ENCODE measurements at regions not wholly inside any gene's neighbourhood (a gene's known extent, or its start where the extent isn't known, plus 50 kb on each side); places are given as distances from the start of the nearest gene placed in this dataset.

DNA sequence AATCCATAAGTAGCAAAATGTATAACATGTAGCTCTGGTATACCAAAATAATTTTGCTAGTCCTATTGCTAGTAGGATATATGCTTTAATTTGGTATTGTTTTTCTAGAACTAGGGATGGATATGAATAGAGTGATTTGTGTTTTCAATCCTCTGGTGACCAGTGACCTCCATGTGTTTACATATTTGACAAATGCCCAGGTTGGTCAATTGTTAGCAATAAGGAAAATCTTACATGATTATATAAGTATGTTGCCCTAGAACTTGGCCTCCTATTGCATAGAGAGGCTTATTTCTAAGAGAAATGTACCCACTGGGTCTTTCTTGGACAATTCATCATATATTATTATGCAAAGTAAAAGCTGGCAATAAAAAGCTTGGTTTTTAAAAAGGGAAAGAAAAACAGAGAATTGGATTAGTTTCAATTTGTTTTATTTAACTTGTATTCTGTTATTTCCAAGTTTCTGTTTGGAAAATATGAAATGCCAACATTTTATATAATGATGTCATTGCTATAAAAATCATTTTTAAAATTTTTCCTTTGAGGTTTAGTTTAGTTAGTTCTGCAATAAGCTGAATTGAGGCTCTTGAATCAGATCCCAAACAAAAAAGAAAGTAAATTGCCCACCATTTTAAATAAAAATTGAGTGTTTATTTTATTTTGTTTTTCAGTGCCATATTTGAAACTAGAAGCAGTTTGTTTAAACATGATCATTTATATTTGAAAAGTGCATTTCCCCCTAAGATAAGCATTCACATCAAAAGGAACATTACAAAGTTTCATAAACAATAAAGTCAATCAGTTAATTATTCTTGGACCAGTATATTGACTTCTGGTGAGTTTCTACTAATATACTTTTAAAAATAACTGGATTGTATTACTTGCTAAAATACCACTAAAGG, 210.9 kb downstream of the ZC3H11B start:
- Histone ChIP-seq H4K20me1 (ENCODE audit: insufficient read depth, low read length) (no peaks in the 10 kb centered on the region), H3K79me2 (ENCODE audit: insufficient read depth, low read length) (no peaks in the 10 kb centered on the region), H3K4me3 (ENCODE audit: low read depth in 1 of 2, low read length in 2 of 2) (no peak overlapping the region), H3K9ac (ENCODE audit: low read depth, low read length) (no peak overlapping the region), H2AFZ (ENCODE audit: low read depth, low read length) (no peak overlapping the region), H3K4me1 (ENCODE audit: insufficient read depth, low read length) (no peaks in the 10 kb centered on the region), H3K9me3 (ENCODE audit: insufficient read depth, low read length, severe bottlenecking) (no peaks in the 10 kb centered on the region), H3K27ac (ENCODE audit: low read length) (no peak overlapping the region), H3K27me3 (ENCODE audit: insufficient read depth, low read length, poor library complexity) (no peaks in the 10 kb centered on the region), H3K36me3 (ENCODE audit: insufficient read depth, low read length) (no peaks in the 10 kb centered on the region), H3K4me2 (ENCODE audit: insufficient read depth, low read length) (no peak overlapping the region)
- no peak for DNase-seq
- TF ChIP-seq EZH2 (IDR thresholded peaks at IDR 0.05; ENCODE audit: borderline replicate concordance, low read depth, low read length, severe bottlenecking) = no peak
- TF ChIP-seq, protein P1, sequence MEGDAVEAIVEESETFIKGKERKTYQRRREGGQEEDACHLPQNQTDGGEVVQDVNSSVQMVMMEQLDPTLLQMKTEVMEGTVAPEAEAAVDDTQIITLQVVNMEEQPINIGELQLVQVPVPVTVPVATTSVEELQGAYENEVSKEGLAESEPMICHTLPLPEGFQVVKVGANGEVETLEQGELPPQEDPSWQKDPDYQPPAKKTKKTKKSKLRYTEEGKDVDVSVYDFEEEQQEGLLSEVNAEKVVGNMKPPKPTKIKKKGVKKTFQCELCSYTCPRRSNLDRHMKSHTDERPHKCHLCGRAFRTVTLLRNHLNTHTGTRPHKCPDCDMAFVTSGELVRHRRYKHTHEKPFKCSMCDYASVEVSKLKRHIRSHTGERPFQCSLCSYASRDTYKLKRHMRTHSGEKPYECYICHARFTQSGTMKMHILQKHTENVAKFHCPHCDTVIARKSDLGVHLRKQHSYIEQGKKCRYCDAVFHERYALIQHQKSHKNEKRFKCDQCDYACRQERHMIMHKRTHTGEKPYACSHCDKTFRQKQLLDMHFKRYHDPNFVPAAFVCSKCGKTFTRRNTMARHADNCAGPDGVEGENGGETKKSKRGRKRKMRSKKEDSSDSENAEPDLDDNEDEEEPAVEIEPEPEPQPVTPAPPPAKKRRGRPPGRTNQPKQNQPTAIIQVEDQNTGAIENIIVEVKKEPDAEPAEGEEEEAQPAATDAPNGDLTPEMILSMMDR (IDR thresholded peaks at IDR 0.05; ENCODE audit: borderline replicate concordance, extremely low read depth, low read length, poor library complexity, severe bottlenecking) = no peak
- ATAC-seq (ENCODE audit: insufficient read depth, low read depth) = no peak

DNA sequence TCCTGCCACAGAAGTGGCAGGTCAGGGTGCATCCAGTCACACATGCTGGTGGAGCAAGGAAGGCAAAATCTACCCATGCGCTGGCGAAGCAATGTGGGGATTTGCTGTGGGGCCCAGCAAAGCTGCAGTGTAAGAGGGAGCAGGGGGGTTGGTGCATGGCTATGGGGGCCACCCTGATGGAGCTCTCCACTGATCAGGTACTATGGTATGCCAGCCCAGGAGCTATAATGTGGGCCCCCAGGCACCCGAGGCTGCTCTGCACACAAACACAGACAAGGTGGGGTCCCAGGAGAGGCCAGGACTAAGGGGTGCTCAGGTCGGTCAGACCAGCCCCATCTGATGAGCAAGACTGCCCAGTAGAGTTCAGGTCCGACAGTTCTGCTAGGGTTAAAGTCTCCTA, 213.5 kb downstream of the ZC3H11B start:
- no peaks in the 10 kb centered on the region for H4K20me1 ChIP-seq (ENCODE audit: insufficient read depth, low read length)
- no peak overlapping the region for H3K9ac ChIP-seq (ENCODE audit: low read depth, low read length)
- no peak for TF ChIP-seq EZH2 (IDR thresholded peaks at IDR 0.05; ENCODE audit: borderline replicate concordance, low read depth, low read length, severe bottlenecking)
- TF ChIP-seq, protein P1 (IDR thresholded peaks at IDR 0.05; ENCODE audit: borderline replicate concordance, extremely low read depth, low read length, poor library complexity, severe bottlenecking) = no peak
- no peak overlapping the region for H2AFZ ChIP-seq (ENCODE audit: low read depth, low read length)
- no peaks in the 10 kb centered on the region for H3K4me1 ChIP-seq (ENCODE audit: insufficient read depth, low read length)
- ATAC-seq (ENCODE audit: insufficient read depth, low read depth) (no peak), DNase-seq (no peak)
- no peaks in the 10 kb centered on the region for H3K36me3 ChIP-seq (ENCODE audit: insufficient read depth, low read length)
- no peaks in the 10 kb centered on the region for H3K79me2 ChIP-seq (ENCODE audit: insufficient read depth, low read length)
- H3K9me3 ChIP-seq (ENCODE audit: insufficient read depth, low read length, severe bottlenecking) = no peaks in the 10 kb centered on the region
- no peak overlapping the region for H3K4me3 ChIP-seq (ENCODE audit: low read depth in 1 of 2, low read length in 2 of 2)
- H3K27ac ChIP-seq (ENCODE audit: low read length) = no peak overlapping the region
- H3K27me3 ChIP-seq (ENCODE audit: insufficient read depth, low read length, poor library complexity) = no peaks in the 10 kb centered on the region
- no peak overlapping the region for H3K4me2 ChIP-seq (ENCODE audit: insufficient read depth, low read length)

DNA sequence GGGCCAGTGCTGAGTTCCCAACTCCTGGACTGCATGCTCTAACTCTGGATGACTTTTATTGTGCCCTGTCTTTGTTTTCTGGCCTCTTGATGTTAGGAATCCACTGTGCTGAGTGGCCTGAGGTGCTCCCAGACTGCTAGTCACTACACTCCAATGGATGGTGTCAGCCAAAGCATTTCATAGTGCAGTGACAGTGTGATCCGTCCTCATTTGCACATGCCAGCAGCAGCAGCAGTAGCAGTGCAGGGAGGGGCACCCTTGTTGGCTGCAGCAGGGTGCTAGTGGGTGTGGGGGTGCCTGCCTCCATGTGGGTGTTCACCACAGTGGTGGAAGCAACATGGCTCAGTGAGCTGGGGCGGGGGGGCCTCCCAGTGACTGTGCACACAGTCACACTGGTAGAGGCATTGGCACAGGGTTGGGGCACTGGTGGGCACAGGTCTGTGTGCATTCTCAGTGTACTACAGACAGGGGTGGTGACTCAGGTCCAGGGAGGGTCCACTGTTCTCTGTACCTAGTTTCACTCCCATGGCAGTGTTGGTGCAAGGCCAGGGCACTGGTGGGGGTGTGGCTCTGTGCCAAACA, 214.0 kb downstream of the ZC3H11B start:
- Histone ChIP-seq H3K4me2 (ENCODE audit: insufficient read depth, low read length) (no peak overlapping the region), H3K9ac (ENCODE audit: low read depth, low read length) (no peak overlapping the region), H3K36me3 (ENCODE audit: insufficient read depth, low read length) (no peaks in the 10 kb centered on the region), H3K27me3 (ENCODE audit: insufficient read depth, low read length, poor library complexity) (no peaks in the 10 kb centered on the region), H4K20me1 (ENCODE audit: insufficient read depth, low read length) (no peaks in the 10 kb centered on the region), H3K27ac (ENCODE audit: low read length) (no peak overlapping the region), H2AFZ (ENCODE audit: low read depth, low read length) (no peak overlapping the region), H3K79me2 (ENCODE audit: insufficient read depth, low read length) (no peaks in the 10 kb centered on the region), H3K4me1 (ENCODE audit: insufficient read depth, low read length) (no peaks in the 10 kb centered on the region), H3K4me3 (ENCODE audit: low read depth in 1 of 2, low read length in 2 of 2) (no peak overlapping the region), H3K9me3 (ENCODE audit: insufficient read depth, low read length, severe bottlenecking) (no peaks in the 10 kb centered on the region)
- ATAC-seq (ENCODE audit: insufficient read depth, low read depth) (no peak), DNase-seq (no peak)
- TF ChIP-seq, protein P1 (IDR thresholded peaks at IDR 0.05; ENCODE audit: borderline replicate concordance, extremely low read depth, low read length, poor library complexity, severe bottlenecking) = no peak
- no peak for TF ChIP-seq EZH2 (IDR thresholded peaks at IDR 0.05; ENCODE audit: borderline replicate concordance, low read depth, low read length, severe bottlenecking)

Data from DND-41 (cell line).